Islet precursor cell (in vitro differentiated cells): ENCODE measurements at regions not wholly inside any gene's neighbourhood (a gene's known extent, or its start where the extent isn't known, plus 50 kb on each side); places are given as distances from the start of the nearest gene placed in this dataset.
A peak's percentile ranks its signal among the peaks of the same experiment; 100 is the strongest.

ENCODE experiments used
- DNase-seq: peaks from one replicate; pipeline ENCODE4 v3.0.0-alpha.2; 2018

- peak; percentile 90 for DNase-seq
Observed at GRCh38 chr16:85316321-85316919, 204.1 kb upstream of the CIBAR2 start.

GRCh38 chr16:85316944-85317343 is 204.7 kb upstream of the CIBAR2 start:
- no peak for DNase-seq

- DNase-seq = no peak
Observed at GRCh38 chr16:85317704-85318103, 205.4 kb upstream of the CIBAR2 start.

GRCh38 chr16:85319208-85319983 is 207.1 kb upstream of the CIBAR2 start:
- DNase-seq = no peak

- no peak for DNase-seq
Observed at GRCh38 chr16:85319984-85320440, 207.7 kb upstream of the CIBAR2 start.

GRCh38 chr16:85320677-85321385 is 208.6 kb upstream of the CIBAR2 start:
- DNase-seq = no peak

GRCh38 chr16:85321509-85322271 is 209.4 kb upstream of the CIBAR2 start:
- no peak for DNase-seq

- no peak for DNase-seq
Observed at GRCh38 chr16:85323230-85323960, 211.1 kb upstream of the CIBAR2 start.

- DNase-seq = no peak
Observed at GRCh38 chr16:85323961-85324253, 211.6 kb upstream of the CIBAR2 start.

GRCh38 chr16:85324488-85324887 is 212.2 kb upstream of the CIBAR2 start:
- DNase-seq = no peak

- no peak for DNase-seq
Observed at GRCh38 chr16:85326113-85326793, 214.0 kb upstream of the CIBAR2 start.

- DNase-seq = no peak
Observed at GRCh38 chr16:85326794-85327181, 214.5 kb upstream of the CIBAR2 start.

GRCh38 chr16:85327731-85328675 is 215.7 kb upstream of the CIBAR2 start:
- DNase-seq = peak; percentile 89

GRCh38 chr16:85328676-85329058 is 216.4 kb upstream of the CIBAR2 start:
- peak; percentile 89 for DNase-seq

GRCh38 chr16:85329059-85329812 is 217.0 kb upstream of the CIBAR2 start:
- peak; percentile 88 for DNase-seq

- no peak for DNase-seq
Observed at GRCh38 chr16:85330006-85330693, 217.9 kb upstream of the CIBAR2 start.

- peak; percentile 94 for DNase-seq
Observed at GRCh38 chr16:85330694-85331188, 218.5 kb upstream of the CIBAR2 start.

GRCh38 chr16:85331688-85332087 is 219.4 kb upstream of the CIBAR2 start:
- DNase-seq = no peak

- no peak for DNase-seq
Observed at GRCh38 chr16:85332175-85332574, 219.9 kb upstream of the CIBAR2 start.
